ENCODE measurements at regions not wholly inside any gene's neighbourhood (a gene's known extent, or its start where the extent isn't known, plus 50 kb on each side); places are given as distances from the start of the nearest gene placed in this dataset.

DNA sequence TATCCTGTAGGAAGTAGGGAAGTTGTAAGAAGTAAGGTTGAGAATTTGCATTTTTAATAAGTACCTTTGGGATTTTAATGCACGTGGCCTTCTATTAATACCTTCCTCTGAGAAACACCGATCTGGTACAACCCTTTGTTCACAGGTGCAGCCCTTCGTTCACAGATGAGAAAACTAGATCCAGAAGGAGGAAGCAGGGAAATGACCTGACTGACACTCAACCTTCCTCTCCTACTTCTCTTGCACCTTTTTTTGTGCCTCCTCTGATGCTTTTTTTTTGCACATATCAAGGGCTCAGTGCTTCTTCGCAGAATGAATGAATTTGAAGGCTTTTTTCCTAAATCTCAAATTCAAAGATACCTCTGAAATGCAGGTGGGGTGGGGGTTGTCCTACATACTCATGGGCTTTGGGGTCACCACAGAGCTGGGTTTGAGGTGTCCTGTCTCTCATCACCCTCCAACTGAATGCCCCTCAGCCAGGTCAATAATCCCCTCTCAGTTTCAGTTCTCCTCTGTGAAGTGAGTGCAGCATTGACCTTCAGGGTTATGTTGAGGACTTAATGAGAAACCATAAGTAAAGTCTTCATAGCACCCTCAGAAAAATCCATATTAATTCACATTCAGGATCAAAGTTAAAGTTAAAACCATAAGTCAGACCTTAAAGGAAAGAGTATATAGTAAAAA is 161.5 kb upstream of the CTNNB1 start:
- dilution Hi-C loops (cut with MboI; ENCODE audit: extremely low pct_ligation_motif_present, low sequenced_read_pairs): no loop called here
- no peaks in the 10 kb centered on the region for H3K4me1 ChIP-seq (ENCODE audit: control insufficient read depth, extremely low read depth, insufficient read depth, low read length)
- H3K9ac ChIP-seq (ENCODE audit: control insufficient read depth, extremely low read depth, insufficient read depth, low read length): no peak overlapping the region
- H2AFZ ChIP-seq (ENCODE audit: control insufficient read depth, low read length): no peak overlapping the region
- no peaks in the 10 kb centered on the region for H3K9me1 ChIP-seq (ENCODE audit: control insufficient read depth, extremely low read depth, insufficient read depth, low read length)
- no peak overlapping the region for H3K4me2 ChIP-seq (ENCODE audit: control insufficient read depth, extremely low read depth, insufficient read depth, low read depth, low read length)
- FAIRE-seq (no peak), DNase-seq (ENCODE audit: low read depth, low spot score) (no peak)
- peaks cover 5% of the 10 kb centered on the region for H3K27me3 ChIP-seq (ENCODE audit: control insufficient read depth, extremely low read depth, insufficient read depth, low read length)
- no peak overlapping the region for H3K27ac ChIP-seq (ENCODE audit: control insufficient read depth, insufficient read depth, low read length)
- H4K20me1 ChIP-seq (ENCODE audit: control insufficient read depth, extremely low read depth, insufficient read depth, low read length): no peaks in the 10 kb centered on the region
- no peak for TF ChIP-seq EZH2 (IDR thresholded peaks at IDR 0.05; ENCODE audit: low read length)
- TF ChIP-seq, protein P1, sequence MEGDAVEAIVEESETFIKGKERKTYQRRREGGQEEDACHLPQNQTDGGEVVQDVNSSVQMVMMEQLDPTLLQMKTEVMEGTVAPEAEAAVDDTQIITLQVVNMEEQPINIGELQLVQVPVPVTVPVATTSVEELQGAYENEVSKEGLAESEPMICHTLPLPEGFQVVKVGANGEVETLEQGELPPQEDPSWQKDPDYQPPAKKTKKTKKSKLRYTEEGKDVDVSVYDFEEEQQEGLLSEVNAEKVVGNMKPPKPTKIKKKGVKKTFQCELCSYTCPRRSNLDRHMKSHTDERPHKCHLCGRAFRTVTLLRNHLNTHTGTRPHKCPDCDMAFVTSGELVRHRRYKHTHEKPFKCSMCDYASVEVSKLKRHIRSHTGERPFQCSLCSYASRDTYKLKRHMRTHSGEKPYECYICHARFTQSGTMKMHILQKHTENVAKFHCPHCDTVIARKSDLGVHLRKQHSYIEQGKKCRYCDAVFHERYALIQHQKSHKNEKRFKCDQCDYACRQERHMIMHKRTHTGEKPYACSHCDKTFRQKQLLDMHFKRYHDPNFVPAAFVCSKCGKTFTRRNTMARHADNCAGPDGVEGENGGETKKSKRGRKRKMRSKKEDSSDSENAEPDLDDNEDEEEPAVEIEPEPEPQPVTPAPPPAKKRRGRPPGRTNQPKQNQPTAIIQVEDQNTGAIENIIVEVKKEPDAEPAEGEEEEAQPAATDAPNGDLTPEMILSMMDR (optimal IDR thresholded peaks at IDR 0.05 in 1 of 3, IDR thresholded peaks at IDR 0.05 in 1 of 3, conservative IDR thresholded peaks at IDR 0.05 in 1 of 3; ENCODE audit: extremely low read depth in 1 of 3, insufficient read depth in 2 of 3, low read length in 3 of 3): no peak
- no peaks in the 10 kb centered on the region for H3K9me3 ChIP-seq (ENCODE audit: control insufficient read depth, low read depth, low read length)
- H3K36me3 ChIP-seq (ENCODE audit: control insufficient read depth in 2 of 2, extremely low read depth in 1 of 2, insufficient read depth in 2 of 2, low read length in 2 of 2): no peaks in the 10 kb centered on the region
- no peaks in the 10 kb centered on the region for H3K79me2 ChIP-seq (ENCODE audit: control insufficient read depth, insufficient read depth, low read length)
- no peak overlapping the region for H3K4me3 ChIP-seq (ENCODE audit: control insufficient read depth in 2 of 3, extremely low read depth in 1 of 3, insufficient read depth in 2 of 3, low read depth in 1 of 3, low read length in 3 of 3)

DNA sequence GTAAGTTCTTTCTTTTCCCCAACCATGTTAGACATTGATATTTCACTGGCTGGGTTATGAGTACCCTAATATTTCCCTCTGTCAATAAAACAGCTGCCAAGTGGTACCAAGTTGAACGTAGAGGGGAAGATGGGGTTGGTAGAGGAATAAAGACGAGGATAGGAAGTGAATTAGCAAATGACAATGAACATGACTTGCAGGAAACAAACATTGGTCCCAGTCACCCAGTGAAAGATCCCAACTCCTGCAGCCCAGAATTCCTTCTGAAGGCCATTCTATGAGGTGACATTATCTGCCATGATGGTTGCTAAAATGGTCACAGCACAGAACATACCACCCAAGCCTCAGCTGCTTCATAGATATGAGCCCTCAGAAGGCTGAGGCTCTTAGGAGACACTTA is 159.0 kb upstream of the CTNNB1 start:
- H3K4me1 ChIP-seq (ENCODE audit: control insufficient read depth, extremely low read depth, insufficient read depth, low read length): no peaks in the 10 kb centered on the region
- no peak overlapping the region for H2AFZ ChIP-seq (ENCODE audit: control insufficient read depth, low read length)
- no peak overlapping the region for H3K4me3 ChIP-seq (ENCODE audit: control insufficient read depth in 2 of 3, extremely low read depth in 1 of 3, insufficient read depth in 2 of 3, low read depth in 1 of 3, low read length in 3 of 3)
- H3K9me1 ChIP-seq (ENCODE audit: control insufficient read depth, extremely low read depth, insufficient read depth, low read length): no peaks in the 10 kb centered on the region
- H3K4me2 ChIP-seq (ENCODE audit: control insufficient read depth, extremely low read depth, insufficient read depth, low read depth, low read length): no peak overlapping the region
- H4K20me1 ChIP-seq (ENCODE audit: control insufficient read depth, extremely low read depth, insufficient read depth, low read length): no peaks in the 10 kb centered on the region
- no peaks in the 10 kb centered on the region for H3K79me2 ChIP-seq (ENCODE audit: control insufficient read depth, insufficient read depth, low read length)
- H3K27me3 ChIP-seq (ENCODE audit: control insufficient read depth, extremely low read depth, insufficient read depth, low read length): peaks cover 5% of the 10 kb centered on the region
- no peak for FAIRE-seq
- H3K9ac ChIP-seq (ENCODE audit: control insufficient read depth, extremely low read depth, insufficient read depth, low read length): no peak overlapping the region
- no peak overlapping the region for H3K27ac ChIP-seq (ENCODE audit: control insufficient read depth, insufficient read depth, low read length)
- no peaks in the 10 kb centered on the region for H3K36me3 ChIP-seq (ENCODE audit: control insufficient read depth in 2 of 2, extremely low read depth in 1 of 2, insufficient read depth in 2 of 2, low read length in 2 of 2)
- no peak for TF ChIP-seq EZH2 (IDR thresholded peaks at IDR 0.05; ENCODE audit: low read length)
- TF ChIP-seq, protein P1 (optimal IDR thresholded peaks at IDR 0.05 in 1 of 3, IDR thresholded peaks at IDR 0.05 in 1 of 3, conservative IDR thresholded peaks at IDR 0.05 in 1 of 3; ENCODE audit: extremely low read depth in 1 of 3, insufficient read depth in 2 of 3, low read length in 3 of 3): no peak
- dilution Hi-C loops (cut with MboI; ENCODE audit: extremely low pct_ligation_motif_present, low sequenced_read_pairs): no loop called here
- DNase-seq (ENCODE audit: low read depth, low spot score): no peak
- no peaks in the 10 kb centered on the region for H3K9me3 ChIP-seq (ENCODE audit: control insufficient read depth, low read depth, low read length)

All from keratinocyte (primary cell).